NCI-H1048 (cell line): ENCODE measurements at regions not wholly inside any gene's neighbourhood (a gene's known extent, or its start where the extent isn't known, plus 50 kb on each side); places are given as distances from the start of the nearest gene placed in this dataset.

Experiments
- DNase-seq: peaks from one replicate; lab custom pipeline; 2025; lab: John Stamatoyannopoulos, UW

GRCh38 chr13:22061371-22061805 lies 390.5 kb downstream of the FGF9 start:
- no peak for DNase-seq

- no peak for DNase-seq
Measured at GRCh38 chr13:22061806-22062391, 391.0 kb downstream of the FGF9 start.

GRCh38 chr13:22062478-22063205 lies 391.8 kb downstream of the FGF9 start:
- no peak for DNase-seq

GRCh38 chr13:22063416-22064124 lies 392.7 kb downstream of the FGF9 start:
- no peak for DNase-seq

- no peak for DNase-seq
Measured at GRCh38 chr13:22064854-22065620, 394.2 kb downstream of the FGF9 start.

GRCh38 chr13:22073718-22074117 lies 402.8 kb downstream of the FGF9 start:
- DNase-seq = no peak

GRCh38 chr13:22074403-22074802 lies 403.5 kb downstream of the FGF9 start:
- no peak for DNase-seq

- DNase-seq = no peak
Measured at GRCh38 chr13:22076658-22077057, 405.8 kb downstream of the FGF9 start.

- no peak for DNase-seq
Measured at GRCh38 chr13:22077205-22077683, 406.4 kb downstream of the FGF9 start.

GRCh38 chr13:22077764-22078163 lies 406.9 kb downstream of the FGF9 start:
- no peak for DNase-seq

- DNase-seq = no peak
Measured at GRCh38 chr13:22079961-22080360, 409.1 kb downstream of the FGF9 start.

GRCh38 chr13:22080832-22081231 lies 410.0 kb downstream of the FGF9 start:
- DNase-seq = no peak

GRCh38 chr13:22081430-22081829 lies 410.6 kb downstream of the FGF9 start:
- DNase-seq = no peak

GRCh38 chr13:22082030-22082429 lies 411.2 kb downstream of the FGF9 start:
- no peak for DNase-seq

- no peak for DNase-seq
Measured at GRCh38 chr13:22082437-22083100, 411.7 kb downstream of the FGF9 start.

GRCh38 chr13:22085001-22085400 lies 414.1 kb downstream of the FGF9 start:
- no peak for DNase-seq

GRCh38 chr13:22086597-22087330 lies 415.9 kb downstream of the FGF9 start:
- no peak for DNase-seq

- no peak for DNase-seq
Measured at GRCh38 chr13:22090106-22090505, 419.2 kb downstream of the FGF9 start.

GRCh38 chr13:22091222-22091970 lies 420.5 kb downstream of the FGF9 start:
- DNase-seq = no peak

GRCh38 chr13:22091971-22092300 lies 421.1 kb downstream of the FGF9 start:
- no peak for DNase-seq
